Loucy (cell line): ENCODE measurements at regions not wholly inside any gene's neighbourhood (a gene's known extent, or its start where the extent isn't known, plus 50 kb on each side); places are given as distances from the start of the nearest gene placed in this dataset.

Experiments used
- H2AFZ ChIP-seq: fragments of 200-600 bp; sonication (generic); 2 replicates; pipeline ENCODE4 v1.6.0; 2016; ENCODE audit warnings: antibody characterized with exemption, mild to moderate bottlenecking, low read length, moderate library complexity
- H3F3A ChIP-seq: fragments of 200-600 bp; 2 replicates; pipeline ENCODE4 v1.6.0; 2016; ENCODE audit warnings: antibody characterized with exemption, low read depth, mild to moderate bottlenecking
- H3K27me3 ChIP-seq: fragments of 200-600 bp; sonication (generic); 2 replicates; pipeline ENCODE4 v1.6.1; 2014; ENCODE audit warnings: low read length, mild to moderate bottlenecking; ENCODE audit not compliant: insufficient read depth, poor library complexity, severe bottlenecking
- H3K36me3 ChIP-seq: fragments of 200-600 bp; sonication (generic); 2 replicates; pipeline ENCODE4 v1.6.1; 2016; ENCODE audit warnings: low read length; ENCODE audit not compliant: insufficient read depth
- H3K4me1 ChIP-seq: fragments of 200-600 bp; sonication (generic); 2 replicates; pipeline ENCODE4 v1.5.1; 2014; ENCODE audit warnings: low read length, mild to moderate bottlenecking; ENCODE audit not compliant: insufficient read depth, poor library complexity, severe bottlenecking
- H3K4me2 ChIP-seq: fragments of 200-600 bp; sonication (generic); 2 replicates; pipeline ENCODE4 v1.6.0; 2014; ENCODE audit warnings: antibody characterized with exemption, low read length, low read depth, mild to moderate bottlenecking; ENCODE audit not compliant: poor library complexity, severe bottlenecking
- H3K4me3 ChIP-seq: fragments of 200-600 bp; sonication (generic); 2 replicates; pipeline ENCODE4 v1.5.1; 2014; ENCODE audit warnings: low read length, mild to moderate bottlenecking, mixed read lengths; ENCODE audit not compliant: poor library complexity, severe bottlenecking
- H3K79me2 ChIP-seq: fragments of 200-600 bp; sonication (generic); 2 replicates; pipeline ENCODE4 v1.6.1; 2014; ENCODE audit warnings: low read length; ENCODE audit not compliant: insufficient read depth
- H3K9ac ChIP-seq: fragments of 200-600 bp; sonication (generic); 2 replicates; pipeline ENCODE4 v1.6.0; 2014; ENCODE audit warnings: mild to moderate bottlenecking, low read depth, low read length, moderate library complexity; ENCODE audit not compliant: poor library complexity, severe bottlenecking
- H3K9me2 ChIP-seq: fragments of 200-600 bp; sonication (generic); replicated peaks from 2 replicates; pipeline ENCODE4 v1.6.1; 2016; ENCODE audit warnings: low read depth, low read length, mixed read lengths
- H3K9me3 ChIP-seq: fragments of 200-600 bp; sonication (generic); 2 replicates; pipeline ENCODE4 v1.6.1; 2014; ENCODE audit warnings: mild to moderate bottlenecking, antibody characterized with exemption, low read length, low read depth; ENCODE audit not compliant: insufficient read depth
- H4K20me1 ChIP-seq: fragments of 200-600 bp; sonication (generic); 2 replicates; pipeline ENCODE4 v1.6.0; 2014; ENCODE audit warnings: antibody characterized with exemption, low read length, mild to moderate bottlenecking; ENCODE audit not compliant: insufficient read depth, poor library complexity, severe bottlenecking
- CTCF ChIP-seq: fragments of 200-600 bp; sonication (generic); conservative IDR thresholded peaks from 2 replicates; pipeline ENCODE4 v1.5.1; 2014; ENCODE audit warnings: mild to moderate bottlenecking, antibody characterized with exemption, low read length
- EZH2phosphoT487 ChIP-seq: fragments of 200-600 bp; IDR thresholded peaks from 2 replicates; pipeline ENCODE4 v1.6.1; 2018; ENCODE audit warnings: antibody characterized with exemption, mild to moderate bottlenecking, moderate library complexity, borderline replicate concordance

GRCh38 chr14:58836303-58836974 is 198.7 kb downstream of the DACT1 start:
- no peak overlapping the region for H2AFZ ChIP-seq
- H3K4me3 ChIP-seq = no peak overlapping the region
- H3K9me3 ChIP-seq = no peaks in the 10 kb centered on the region
- no peak overlapping the region for H3K4me2 ChIP-seq
- TF ChIP-seq EZH2phosphoT487 (no peak), CTCF (no peak)
- no peaks in the 10 kb centered on the region for H3K9me2 ChIP-seq
- no peaks in the 10 kb centered on the region for H4K20me1 ChIP-seq
- H3K36me3 ChIP-seq = no peaks in the 10 kb centered on the region
- H3F3A ChIP-seq = no peaks in the 10 kb centered on the region
- H3K79me2 ChIP-seq = no peaks in the 10 kb centered on the region
- H3K4me1 ChIP-seq = no peaks in the 10 kb centered on the region
- no peak overlapping the region for H3K9ac ChIP-seq
- no peaks in the 10 kb centered on the region for H3K27me3 ChIP-seq

DNA sequence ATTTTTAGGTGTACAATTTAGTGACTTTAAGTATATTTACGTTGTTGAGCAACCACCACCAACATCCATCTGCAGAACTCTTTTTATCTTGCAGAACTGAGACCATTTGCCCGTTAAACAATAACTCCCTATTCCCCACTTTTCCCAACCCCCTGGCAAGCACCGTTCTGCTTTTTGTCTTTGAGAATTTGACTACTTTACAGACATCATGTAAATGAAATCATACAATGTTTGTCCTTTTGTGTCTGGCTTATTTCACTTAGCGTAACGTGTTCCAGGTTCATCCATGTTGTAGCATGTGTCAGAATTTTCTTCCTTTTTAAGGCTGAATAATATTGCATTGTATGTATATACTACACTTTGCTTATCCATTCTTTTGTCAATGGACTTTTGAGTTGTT is 201.5 kb downstream of the DACT1 start:
- no peaks in the 10 kb centered on the region for H3K9me2 ChIP-seq
- no peaks in the 10 kb centered on the region for H3K79me2 ChIP-seq
- H3K9me3 ChIP-seq = no peaks in the 10 kb centered on the region
- H3F3A ChIP-seq = no peaks in the 10 kb centered on the region
- TF ChIP-seq CTCF (no peak), EZH2phosphoT487 (no peak)
- H2AFZ ChIP-seq = no peak overlapping the region
- no peaks in the 10 kb centered on the region for H4K20me1 ChIP-seq
- H3K27me3 ChIP-seq = no peaks in the 10 kb centered on the region
- H3K36me3 ChIP-seq = no peaks in the 10 kb centered on the region
- no peak overlapping the region for H3K4me2 ChIP-seq
- H3K4me3 ChIP-seq = no peak overlapping the region
- no peak overlapping the region for H3K9ac ChIP-seq
- no peaks in the 10 kb centered on the region for H3K4me1 ChIP-seq

DNA sequence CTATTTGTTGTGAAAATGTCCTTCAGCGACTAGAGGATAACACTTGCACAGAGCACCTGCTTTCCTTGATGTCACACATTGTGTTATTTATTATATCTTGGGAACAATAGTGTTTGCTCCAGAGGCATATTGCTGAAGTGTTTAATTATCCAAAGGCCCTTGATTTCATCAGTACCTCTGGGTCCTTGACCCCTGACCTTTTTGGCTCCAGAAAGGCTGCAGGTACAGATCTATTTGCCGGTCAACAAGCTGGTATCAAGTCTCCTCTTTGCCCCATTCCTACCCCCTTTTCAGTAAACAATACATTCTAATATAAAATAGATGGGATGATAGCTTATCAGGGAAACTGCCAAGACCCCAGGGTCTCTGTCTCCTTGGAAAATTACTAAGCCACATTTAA is 206.8 kb downstream of the DACT1 start:
- Histone ChIP-seq H3K36me3 (no peaks in the 10 kb centered on the region), H3K4me2 (no peak overlapping the region), H4K20me1 (no peaks in the 10 kb centered on the region), H2AFZ (no peak overlapping the region), H3K9ac (no peak overlapping the region), H3K9me2 (no peaks in the 10 kb centered on the region), H3K27me3 (no peaks in the 10 kb centered on the region), H3K4me3 (no peak overlapping the region), H3K9me3 (no peaks in the 10 kb centered on the region), H3K4me1 (no peaks in the 10 kb centered on the region), H3K79me2 (no peaks in the 10 kb centered on the region), H3F3A (no peaks in the 10 kb centered on the region)
- TF ChIP-seq EZH2phosphoT487 = no peak
- no peak for TF ChIP-seq CTCF
